Embryonic facial prominence (tissue), 1 donor: ENCODE measurements at regions not wholly inside any gene's neighbourhood (a gene's known extent, or its start where the extent isn't known, plus 50 kb on each side); places are given as distances from the start of the nearest gene placed in this dataset.
"Not testable (repeated sequence)": the region's sequence is repeated elsewhere in the genome, so short reads cannot be mapped to it uniquely, and the experiment has no call there.

Source experiments
- DNase-seq: peaks from one replicate; pipeline ENCODE4 v3.0.0-alpha.2; 2016; ENCODE audit errors: extremely low spot score

DNA sequence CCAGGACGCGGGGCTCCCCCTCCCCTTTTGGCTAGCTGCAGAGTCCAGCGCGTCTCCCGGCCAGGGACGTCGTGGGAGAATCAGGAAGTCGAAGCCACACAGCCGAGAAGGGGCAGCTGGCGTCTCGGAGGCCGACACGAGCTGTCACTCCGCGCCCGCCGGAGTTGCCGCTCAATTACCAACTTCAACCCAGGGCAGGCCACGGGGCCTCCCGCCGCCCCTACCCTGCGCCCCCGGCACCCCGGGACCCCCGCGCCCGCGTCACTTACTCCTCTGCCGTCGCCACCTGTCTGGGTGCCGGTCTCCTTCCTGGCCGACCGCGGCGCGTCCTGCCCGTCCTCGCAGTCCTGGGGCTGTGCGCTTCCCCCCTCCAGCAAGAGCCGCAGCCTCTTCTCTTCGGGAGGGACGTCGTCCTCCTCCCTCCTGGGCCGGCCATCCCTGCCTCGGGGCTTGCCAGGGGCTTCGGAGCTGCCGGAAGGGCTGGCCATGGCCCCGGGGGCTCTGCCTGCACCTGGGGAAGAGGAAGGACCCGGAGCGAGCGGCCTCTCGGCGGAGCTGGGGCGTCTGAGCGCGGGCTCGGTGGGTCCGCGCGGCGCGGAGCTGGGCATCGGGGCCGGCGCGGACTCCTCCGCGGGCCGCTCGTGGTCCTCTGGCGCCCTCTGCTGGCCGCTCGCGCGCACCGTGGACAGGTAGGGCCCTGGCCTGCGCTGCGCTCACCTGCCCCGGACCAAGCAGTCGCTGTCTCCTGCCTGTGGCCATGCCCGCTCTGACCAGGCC is 65.6 kb upstream of the CLEC6A start:
- DNase-seq: peak; percentile 16

DNA sequence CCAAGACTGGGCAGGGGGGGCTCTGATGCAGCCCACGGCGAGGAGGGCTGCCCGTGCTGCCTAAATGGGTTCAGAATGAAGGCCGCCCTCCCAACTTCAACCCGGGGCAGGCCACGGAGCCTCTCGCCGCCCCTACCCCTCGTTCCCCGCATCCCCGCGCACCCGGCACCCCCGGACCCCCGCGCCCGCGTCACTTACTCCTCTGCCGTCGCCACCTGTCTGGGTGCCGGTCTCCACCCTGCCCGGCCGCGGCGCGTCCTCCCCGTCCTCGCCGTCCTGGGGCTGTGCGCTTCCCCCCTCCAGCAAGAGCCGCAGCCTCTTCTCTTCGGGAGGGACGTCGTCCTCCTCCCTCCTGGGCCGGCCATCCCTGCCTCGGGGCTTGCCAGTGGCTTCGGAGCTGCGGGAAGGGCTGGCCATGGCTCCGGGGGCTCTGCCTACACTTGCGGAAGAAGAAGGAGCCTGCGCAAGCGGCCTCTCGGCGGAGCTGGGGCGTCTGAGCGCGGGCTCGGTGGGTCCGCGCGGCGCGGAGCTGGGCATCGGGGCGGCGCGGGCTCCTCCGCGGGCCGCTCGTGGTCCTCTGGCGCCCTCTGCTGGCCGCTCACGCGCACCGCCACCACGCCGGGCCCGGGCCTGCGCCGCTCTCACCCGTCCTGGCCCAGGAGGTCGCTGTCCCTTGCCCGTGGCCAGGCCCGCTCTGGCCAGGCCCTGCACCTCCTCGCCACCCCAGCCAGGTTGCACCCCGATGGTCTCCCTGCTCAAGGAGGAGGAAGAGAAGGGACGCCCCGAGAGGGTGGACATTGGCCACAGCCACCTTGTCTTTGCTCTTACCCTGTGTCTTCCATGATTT is 59.3 kb upstream of the CLEC6A start:
- DNase-seq: not testable (repeated sequence)

DNA sequence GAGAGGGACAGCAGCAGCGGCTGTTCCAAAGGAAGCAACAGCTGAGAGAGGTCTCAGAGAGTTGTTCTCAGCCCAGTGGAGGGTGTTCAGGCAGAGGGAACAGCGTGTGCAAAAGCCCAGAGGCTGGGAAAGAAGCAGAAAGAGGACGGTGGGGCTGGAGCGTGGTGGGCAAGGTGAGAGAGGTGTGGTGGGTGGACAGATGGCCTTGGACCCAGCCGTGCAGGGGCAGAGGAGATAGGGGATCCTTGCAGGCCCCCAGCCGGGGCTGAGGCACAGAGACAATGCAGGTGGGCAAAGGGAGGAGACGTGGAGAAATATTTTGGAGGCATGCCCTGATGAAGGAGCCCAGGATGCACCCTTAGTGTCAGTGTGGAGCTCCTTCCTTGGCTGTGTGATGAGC is 58.4 kb upstream of the CLEC6A start:
- DNase-seq: not testable (repeated sequence)

DNA sequence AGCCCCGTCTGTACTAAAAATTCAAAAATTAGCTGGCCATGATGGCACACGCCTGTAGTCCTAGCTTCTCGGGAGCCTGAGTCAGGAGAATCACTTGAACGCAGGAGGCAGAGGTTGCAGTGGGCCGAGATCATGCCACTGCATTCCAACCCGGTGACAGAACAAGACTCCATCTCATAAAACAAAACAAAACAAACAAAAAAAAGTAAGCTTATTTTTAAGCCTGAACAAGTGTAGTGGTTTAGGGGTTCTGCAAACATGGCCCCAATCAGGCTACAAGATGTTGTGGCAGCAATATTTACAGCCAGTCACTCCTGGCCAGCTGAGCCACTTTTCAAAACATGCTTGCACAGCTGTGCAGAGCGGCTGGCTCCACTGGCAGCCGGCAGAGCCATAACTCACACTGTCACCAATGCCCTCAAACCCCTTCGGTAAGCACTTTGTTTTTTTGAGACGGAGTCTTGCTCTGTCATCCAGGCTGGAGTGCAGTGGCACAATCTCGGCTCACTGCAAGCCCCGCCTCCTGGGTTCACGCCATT is 56.2 kb upstream of the CLEC6A start:
- DNase-seq: not testable (repeated sequence)

DNA sequence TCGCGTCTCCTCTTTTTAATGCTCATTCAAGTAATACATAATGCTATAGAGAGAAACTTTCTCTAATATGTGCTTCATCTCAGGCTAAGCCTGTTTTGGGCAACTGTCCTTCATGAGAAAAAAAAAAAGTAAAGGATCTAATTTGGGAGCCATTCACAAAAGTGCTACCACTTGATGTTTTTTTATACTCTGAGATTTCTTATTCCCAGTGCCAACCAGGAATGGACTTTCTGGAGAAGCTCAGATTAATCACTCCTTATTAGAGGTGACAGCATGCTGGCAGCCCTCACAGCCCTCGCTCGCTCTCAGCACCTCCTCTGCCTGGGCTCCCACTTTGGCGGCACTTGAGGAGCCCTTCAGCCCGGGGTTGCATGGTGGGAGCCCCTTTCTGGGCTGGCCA is 51.9 kb upstream of the CLEC6A start:
- DNase-seq: not testable (repeated sequence)

DNA sequence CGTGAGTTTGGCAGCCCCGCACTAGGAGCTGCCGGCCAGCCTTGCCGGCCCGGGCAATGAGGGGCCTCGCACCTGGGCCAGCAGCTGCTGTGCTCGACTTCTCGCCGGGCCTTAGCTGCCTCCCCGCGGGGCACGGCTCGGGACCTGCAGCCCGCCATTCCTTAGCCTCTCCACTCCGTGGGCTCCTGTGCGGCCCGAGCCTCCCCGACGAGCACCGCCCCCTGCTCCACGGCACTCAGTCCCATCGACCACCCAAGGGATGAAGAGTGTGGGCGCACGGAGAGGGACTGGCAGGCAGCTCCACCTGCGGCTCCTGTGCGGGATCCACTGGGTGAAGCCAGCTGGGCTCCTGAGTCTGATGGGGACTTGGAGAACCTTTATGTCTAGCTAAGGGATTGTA is 51.4 kb upstream of the CLEC6A start:
- not testable (repeated sequence) for DNase-seq
